Activated CD4-positive, alpha-beta memory T cell treated with anti-CD3 and anti-CD28 coated beads for 36 hours (primary cell): ENCODE measurements at regions not wholly inside any gene's neighbourhood (a gene's known extent, or its start where the extent isn't known, plus 50 kb on each side); places are given as distances from the start of the nearest gene placed in this dataset.
"Not testable (repeated sequence)": the region's sequence is repeated elsewhere in the genome, so short reads cannot be mapped to it uniquely, and the experiment has no call there.

Experiments
- CTCF ChIA-PET: fragments of 350-600 bp; sonication (Branson Sonifier 250); formaldehyde crosslinking; loops from one replicate; lab custom pipeline; 2021; ENCODE audit warnings: antibody characterized with exemption, inconsistent platforms; lab: Charles Lee
- POLR2A ChIA-PET: fragments of 350-600 bp; sonication (Branson Sonifier 250); formaldehyde crosslinking; loops from one replicate; lab custom pipeline; 2021; ENCODE audit warnings: antibody characterized with exemption; lab: Charles Lee
- DNase-seq: peaks from one replicate; pipeline ENCODE4 v3.0.0-alpha.2; 2020
- H3K27ac Mint-ChIP-seq: one replicate; pipeline ENCODE4 v1.8.0; 2021; ENCODE audit warnings: mixed read lengths
- H3K27me3 Mint-ChIP-seq: one replicate; pipeline ENCODE4 v1.8.0; 2021; ENCODE audit warnings: mixed read lengths
- H3K36me3 Mint-ChIP-seq: one replicate; pipeline ENCODE4 v1.8.0; 2021; ENCODE audit warnings: mixed read lengths
- H3K4me1 Mint-ChIP-seq: one replicate; pipeline ENCODE4 v1.8.0; 2021; ENCODE audit warnings: low read depth, mixed read lengths
- H3K4me3 Mint-ChIP-seq: one replicate; pipeline ENCODE4 v1.8.0; 2021; ENCODE audit warnings: mild to moderate bottlenecking, mixed read lengths
- H3K9me3 Mint-ChIP-seq: one replicate; pipeline ENCODE4 v1.8.0; 2021; ENCODE audit warnings: mixed read lengths
- intact Hi-C: fragments of 100-400 bp; cut with micrococcal nuclease; formaldehyde crosslinking; loops from one replicate; pipeline ENCODE4 v1.15.1; 2023

GRCh38 chr6:168168936-168169335 lies 89.9 kb upstream of the FRMD1 start:
- CTCF ChIA-PET: not testable (repeated sequence)

GRCh38 chr6:168168330-168168729 lies 89.3 kb upstream of the FRMD1 start:
- H3K36me3 Mint-ChIP-seq, H3K27ac Mint-ChIP-seq, H3K27me3 Mint-ChIP-seq, H3K4me3 Mint-ChIP-seq, DNase-seq, H3K4me1 Mint-ChIP-seq, intact Hi-C loops, H3K9me3 Mint-ChIP-seq, POLR2A ChIA-PET, CTCF ChIA-PET: not testable (repeated sequence)

More at GRCh38 chr6:168168936-168169335, 89.9 kb upstream of the FRMD1 start:
- intact Hi-C loops, H3K9me3 Mint-ChIP-seq, H3K36me3 Mint-ChIP-seq, H3K27me3 Mint-ChIP-seq, POLR2A ChIA-PET, DNase-seq, H3K4me1 Mint-ChIP-seq, H3K4me3 Mint-ChIP-seq: not testable (repeated sequence)
- peak overlapping the region; percentile 33 for H3K27ac Mint-ChIP-seq

- H3K27ac Mint-ChIP-seq: no peak overlapping the region
- no peaks in the 10 kb centered on the region for H3K4me1 Mint-ChIP-seq
- CTCF ChIA-PET: no interaction called here
- no peak for DNase-seq
- H3K27me3 Mint-ChIP-seq: peaks cover 4% of the 10 kb centered on the region
- H3K9me3 Mint-ChIP-seq: peaks cover 10% of the 10 kb centered on the region
- no peak overlapping the region for H3K4me3 Mint-ChIP-seq
- intact Hi-C loops: no loop called here
- H3K36me3 Mint-ChIP-seq: no peaks in the 10 kb centered on the region
- POLR2A ChIA-PET: no interaction called here
Observed at GRCh38 chr6:168167431-168168315, 88.7 kb upstream of the FRMD1 start.

GRCh38 chr6:168166627-168167026 lies 87.6 kb upstream of the FRMD1 start:
- Mint-ChIP-seq H3K27ac (no peak overlapping the region), H3K9me3 (peaks cover 10% of the 10 kb centered on the region), H3K27me3 (peaks cover 6% of the 10 kb centered on the region), H3K4me1 (no peaks in the 10 kb centered on the region), H3K4me3 (no peak overlapping the region), H3K36me3 (no peaks in the 10 kb centered on the region)
- POLR2A ChIA-PET: no interaction called here
- no peak for DNase-seq
- intact Hi-C loops: no loop called here
- CTCF ChIA-PET: no interaction called here

- POLR2A ChIA-PET: no interaction called here
- CTCF ChIA-PET: no interaction called here
- H3K36me3 Mint-ChIP-seq: no peaks in the 10 kb centered on the region
- DNase-seq: no peak
- no peak overlapping the region for H3K4me3 Mint-ChIP-seq
- H3K27me3 Mint-ChIP-seq: peaks cover 6% of the 10 kb centered on the region
- H3K4me1 Mint-ChIP-seq: no peaks in the 10 kb centered on the region
- H3K27ac Mint-ChIP-seq: no peak overlapping the region
- peaks cover 10% of the 10 kb centered on the region for H3K9me3 Mint-ChIP-seq
- intact Hi-C loops: no loop called here
Observed at GRCh38 chr6:168165891-168166290, 86.9 kb upstream of the FRMD1 start.

GRCh38 chr6:168165373-168165772 lies 86.4 kb upstream of the FRMD1 start:
- Mint-ChIP-seq H3K27ac (no peak overlapping the region), H3K27me3 (peaks cover 6% of the 10 kb centered on the region), H3K36me3 (no peaks in the 10 kb centered on the region), H3K4me3 (no peak overlapping the region), H3K4me1 (no peaks in the 10 kb centered on the region), H3K9me3 (peaks cover 10% of the 10 kb centered on the region)
- POLR2A ChIA-PET: no interaction called here
- CTCF ChIA-PET: no interaction called here
- intact Hi-C loops: no loop called here
- DNase-seq: no peak

GRCh38 chr6:168164462-168165061 lies 85.5 kb upstream of the FRMD1 start:
- intact Hi-C loops: no loop called here
- Mint-ChIP-seq H3K36me3 (no peaks in the 10 kb centered on the region), H3K9me3 (peaks cover 10% of the 10 kb centered on the region), H3K27ac (no peak overlapping the region), H3K27me3 (peaks cover 6% of the 10 kb centered on the region), H3K4me3 (no peak overlapping the region), H3K4me1 (no peaks in the 10 kb centered on the region)
- ChIA-PET CTCF (no interaction called here), POLR2A (no interaction called here)
- no peak for DNase-seq

GRCh38 chr6:168163096-168163731 lies 84.2 kb upstream of the FRMD1 start:
- peaks cover 6% of the 10 kb centered on the region for H3K27me3 Mint-ChIP-seq
- H3K4me1 Mint-ChIP-seq: no peaks in the 10 kb centered on the region
- no peak for DNase-seq
- ChIA-PET CTCF (no interaction called here), POLR2A (no interaction called here)
- H3K27ac Mint-ChIP-seq: no peak overlapping the region
- H3K9me3 Mint-ChIP-seq: peaks cover 8% of the 10 kb centered on the region
- H3K36me3 Mint-ChIP-seq: no peaks in the 10 kb centered on the region
- H3K4me3 Mint-ChIP-seq: no peak overlapping the region
- intact Hi-C loops: no loop called here

GRCh38 chr6:168162366-168162765 lies 83.4 kb upstream of the FRMD1 start:
- Mint-ChIP-seq H3K36me3 (no peaks in the 10 kb centered on the region), H3K27ac (no peak overlapping the region), H3K9me3 (peaks cover 2% of the 10 kb centered on the region), H3K27me3 (peaks cover 8% of the 10 kb centered on the region), H3K4me1 (no peaks in the 10 kb centered on the region), H3K4me3 (no peak overlapping the region)
- no peak for DNase-seq
- POLR2A ChIA-PET: no interaction called here
- CTCF ChIA-PET: no interaction called here
- intact Hi-C loops: no loop called here

- POLR2A ChIA-PET: no interaction called here
- H3K4me3 Mint-ChIP-seq: no peak overlapping the region
- H3K36me3 Mint-ChIP-seq: no peaks in the 10 kb centered on the region
- H3K27ac Mint-ChIP-seq: no peak overlapping the region
- CTCF ChIA-PET: no interaction called here
- intact Hi-C loops: no loop called here
- peaks cover 10% of the 10 kb centered on the region for H3K27me3 Mint-ChIP-seq
- no peak for DNase-seq
- H3K4me1 Mint-ChIP-seq: no peaks in the 10 kb centered on the region
- H3K9me3 Mint-ChIP-seq: no peaks in the 10 kb centered on the region
Observed at GRCh38 chr6:168161371-168161750, 82.3 kb upstream of the FRMD1 start.

GRCh38 chr6:168160506-168161370 lies 81.7 kb upstream of the FRMD1 start:
- Mint-ChIP-seq H3K27ac (no peak overlapping the region), H3K4me1 (no peaks in the 10 kb centered on the region), H3K27me3 (peaks cover 14% of the 10 kb centered on the region), H3K4me3 (no peak overlapping the region), H3K9me3 (no peaks in the 10 kb centered on the region), H3K36me3 (no peaks in the 10 kb centered on the region)
- ChIA-PET POLR2A (no interaction called here), CTCF (no interaction called here)
- no peak for DNase-seq
- intact Hi-C loops: no loop called here

- H3K27me3 Mint-ChIP-seq: peaks cover 15% of the 10 kb centered on the region
- ChIA-PET CTCF (no interaction called here), POLR2A (no interaction called here)
- H3K4me1 Mint-ChIP-seq: no peaks in the 10 kb centered on the region
- no peak overlapping the region for H3K4me3 Mint-ChIP-seq
- intact Hi-C loops: no loop called here
- H3K36me3 Mint-ChIP-seq: no peaks in the 10 kb centered on the region
- DNase-seq: no peak
- no peaks in the 10 kb centered on the region for H3K9me3 Mint-ChIP-seq
- H3K27ac Mint-ChIP-seq: no peak overlapping the region
Observed at GRCh38 chr6:168159506-168159905, 80.5 kb upstream of the FRMD1 start.
